HEK293 (cell line): ENCODE measurements at regions not wholly inside any gene's neighbourhood (a gene's known extent, or its start where the extent isn't known, plus 50 kb on each side); places are given as distances from the start of the nearest gene placed in this dataset.
A peak's percentile ranks its signal among the peaks of the same experiment; 100 is the strongest.

Experiments used
- CTCF ChIA-PET: fragments of 350-600 bp; formaldehyde crosslinking; extraction: SDS; loops from one replicate; lab custom pipeline; 2021; ENCODE audit warnings: antibody characterized with exemption; lab: Yijun Ruan, JAX
- POLR2A ChIA-PET: fragments of 300-600 bp; formaldehyde crosslinking; extraction: SDS; loops from one replicate; lab custom pipeline; 2020; ENCODE audit warnings: antibody characterized with exemption, inconsistent platforms; lab: Yijun Ruan, JAX
- H3K27ac ChIP-seq: fragments of 200-500 bp; sonication (Bioruptor generic); 2 replicates; pipeline ENCODE4 v1.5.1; 2014; ENCODE audit warnings: low read depth, low read length, control low read depth, inconsistent platforms; ENCODE audit errors: extremely low read depth
- H3K36me3 ChIP-seq, 2 experiments: fragments of 200-500 bp in 1 of 2; sonication (Bioruptor generic) in 1 of 2; 1 replicate in 1 of 2; 2 replicates in 1 of 2; pipeline ENCODE4 v1.5.1; 2014 to 2017; ENCODE audit warnings: inconsistent platforms in 2 of 2, low read length in 2 of 2; ENCODE audit not compliant: control insufficient read depth in 2 of 2, insufficient read depth in 1 of 2
- H3K4me1 ChIP-seq: fragments of 200-500 bp; sonication (Bioruptor generic); 2 replicates; pipeline ENCODE4 v1.5.1; 2014; ENCODE audit warnings: mild to moderate bottlenecking, low read length, inconsistent platforms; ENCODE audit not compliant: control insufficient read depth, insufficient read depth
- H3K4me3 ChIP-seq: 2 replicates; pipeline ENCODE4 v1.5.1; 2011; ENCODE audit warnings: low read depth, mild to moderate bottlenecking, control low read depth, low read length, moderate library complexity
- H3K9me3 ChIP-seq: fragments of 200-500 bp; sonication (Bioruptor generic); 2 replicates; pipeline ENCODE4 v1.5.1; 2014; ENCODE audit warnings: low read depth, low read length, inconsistent platforms; ENCODE audit not compliant: control insufficient read depth, insufficient read depth
- GLI4 ChIP-seq: fragments of 450-650 bp; formaldehyde crosslinking; IDR thresholded peaks from 2 replicates; pipeline ENCODE4 v1.5.1; 2016; ENCODE audit warnings: missing biosample characterization, missing genetic modification characterization
- KLF16 ChIP-seq: fragments of 450-650 bp; formaldehyde crosslinking; IDR thresholded peaks from 2 replicates; pipeline ENCODE4 v1.5.1; 2017; ENCODE audit warnings: missing biosample characterization, missing genetic modification characterization
- KLF8 ChIP-seq: fragments of 450-650 bp; formaldehyde crosslinking; IDR thresholded peaks from 2 replicates; pipeline ENCODE4 v1.5.1; 2016; ENCODE audit warnings: missing biosample characterization, missing genetic modification characterization
- SALL2 ChIP-seq: fragments of 450-650 bp; formaldehyde crosslinking; IDR thresholded peaks from 2 replicates; pipeline ENCODE4 v1.5.0; 2017; ENCODE audit warnings: missing biosample characterization, mild to moderate bottlenecking, missing genetic modification characterization, borderline replicate concordance
- YY2 ChIP-seq: fragments of 450-650 bp; formaldehyde crosslinking; IDR thresholded peaks from 2 replicates; pipeline ENCODE4 v1.5.1; 2016; ENCODE audit warnings: missing biosample characterization, missing genetic modification characterization
- ZBTB26 ChIP-seq: fragments of 450-650 bp; formaldehyde crosslinking; optimal IDR thresholded peaks from 2 replicates; pipeline ENCODE3; 2016; ENCODE audit warnings: missing biosample characterization, mild to moderate bottlenecking, missing genetic modification characterization
- ZNF10 ChIP-seq: fragments of 450-650 bp; formaldehyde crosslinking; IDR thresholded peaks from 2 replicates; pipeline ENCODE4 v1.5.1; 2017; ENCODE audit warnings: missing biosample characterization, missing genetic modification characterization
- ZNF16 ChIP-seq: fragments of 450-650 bp; formaldehyde crosslinking; IDR thresholded peaks from 2 replicates; pipeline ENCODE4 v1.5.1; 2016; ENCODE audit warnings: low read depth, missing biosample characterization, missing genetic modification characterization
- ZNF169 ChIP-seq: fragments of 450-650 bp; formaldehyde crosslinking; IDR thresholded peaks from 2 replicates; pipeline ENCODE4 v1.5.1; 2016; ENCODE audit warnings: missing biosample characterization, missing genetic modification characterization
- ZNF341 ChIP-seq: fragments of 450-650 bp; formaldehyde crosslinking; IDR thresholded peaks from 2 replicates; pipeline ENCODE4; 2016; ENCODE audit warnings: low read depth, missing biosample characterization, missing genetic modification characterization
- ZNF623 ChIP-seq: fragments of 450-650 bp; formaldehyde crosslinking; IDR thresholded peaks from 2 replicates; pipeline ENCODE4 v1.5.1; 2016; ENCODE audit warnings: missing biosample characterization, missing genetic modification characterization
- ZNF645 ChIP-seq: fragments of 450-650 bp; formaldehyde crosslinking; IDR thresholded peaks from 2 replicates; pipeline ENCODE4; 2016; ENCODE audit warnings: missing biosample characterization, missing genetic modification characterization
- ZNF701 ChIP-seq: fragments of 450-650 bp; formaldehyde crosslinking; IDR thresholded peaks from 2 replicates; pipeline ENCODE4 v1.5.1; 2016; ENCODE audit warnings: missing biosample characterization, missing genetic modification characterization
- ZNF76 ChIP-seq: fragments of 450-650 bp; formaldehyde crosslinking; IDR thresholded peaks from 2 replicates; pipeline ENCODE4; 2016; ENCODE audit warnings: low read depth, missing biosample characterization, missing genetic modification characterization, borderline replicate concordance
- ZNF791 ChIP-seq: fragments of 450-650 bp; formaldehyde crosslinking; IDR thresholded peaks from 2 replicates; pipeline ENCODE4 v1.5.1; 2016; ENCODE audit warnings: missing biosample characterization, missing genetic modification characterization
- ZSCAN5A ChIP-seq: fragments of 450-650 bp; formaldehyde crosslinking; IDR thresholded peaks from 2 replicates; pipeline ENCODE4 v1.5.1; 2016; ENCODE audit warnings: missing biosample characterization, missing genetic modification characterization
- ZXDB ChIP-seq: fragments of 450-650 bp; formaldehyde crosslinking; IDR thresholded peaks from 2 replicates; pipeline ENCODE4 v1.5.1; 2016; ENCODE audit warnings: missing biosample characterization, missing genetic modification characterization
- TF ChIP-seq, protein P1 (sequence below): fragments of 450-650 bp; IDR thresholded peaks from 2 replicates; pipeline ENCODE4 v1.5.1; 2018; ENCODE audit warnings: missing biosample characterization, missing genetic modification characterization
- TF ChIP-seq, protein P2 (sequence below): fragments of 450-650 bp; formaldehyde crosslinking; IDR thresholded peaks from 2 replicates; pipeline ENCODE4 v1.5.1; 2016; ENCODE audit warnings: missing biosample characterization, missing genetic modification characterization
- TF ChIP-seq, protein P3 (sequence below): fragments of 450-650 bp; formaldehyde crosslinking; IDR thresholded peaks from 2 replicates; pipeline ENCODE4 v1.5.1; 2016; ENCODE audit warnings: missing biosample characterization, missing genetic modification characterization

- TF ChIP-seq, protein P1, sequence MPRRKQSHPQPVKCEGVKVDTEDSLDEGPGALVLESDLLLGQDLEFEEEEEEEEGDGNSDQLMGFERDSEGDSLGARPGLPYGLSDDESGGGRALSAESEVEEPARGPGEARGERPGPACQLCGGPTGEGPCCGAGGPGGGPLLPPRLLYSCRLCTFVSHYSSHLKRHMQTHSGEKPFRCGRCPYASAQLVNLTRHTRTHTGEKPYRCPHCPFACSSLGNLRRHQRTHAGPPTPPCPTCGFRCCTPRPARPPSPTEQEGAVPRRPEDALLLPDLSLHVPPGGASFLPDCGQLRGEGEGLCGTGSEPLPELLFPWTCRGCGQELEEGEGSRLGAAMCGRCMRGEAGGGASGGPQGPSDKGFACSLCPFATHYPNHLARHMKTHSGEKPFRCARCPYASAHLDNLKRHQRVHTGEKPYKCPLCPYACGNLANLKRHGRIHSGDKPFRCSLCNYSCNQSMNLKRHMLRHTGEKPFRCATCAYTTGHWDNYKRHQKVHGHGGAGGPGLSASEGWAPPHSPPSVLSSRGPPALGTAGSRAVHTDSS (tag by site-specific recombination) = no peak
- TF ChIP-seq GLI4 (tag by site-specific recombination) = no peak
Measured at GRCh38 chr2:134142341-134142738, 111.5 kb upstream of the MGAT5 start (continued).

DNA sequence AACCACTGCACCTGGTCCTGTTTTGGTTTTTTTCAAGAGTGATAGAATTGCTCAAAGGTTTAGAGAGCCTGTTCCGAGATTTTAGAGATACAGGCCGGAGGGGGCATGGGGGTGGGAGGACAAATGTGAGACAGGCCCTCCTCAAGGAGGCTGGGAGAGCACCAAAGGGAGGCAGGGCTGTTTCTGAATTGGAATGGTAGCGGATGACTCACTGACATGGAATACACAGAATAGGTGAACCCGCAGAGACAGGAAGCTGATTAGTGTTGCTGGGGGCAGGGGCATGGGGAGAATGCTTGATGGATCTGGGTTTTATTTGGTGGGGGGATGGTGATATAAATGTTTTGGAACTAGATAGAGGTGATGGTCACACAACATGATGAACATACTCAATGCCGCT lies 111.0 kb upstream of the MGAT5 start:
- no peak overlapping the region for H3K27ac ChIP-seq
- POLR2A ChIA-PET = interaction anchor here (0.6 kb wide), 1 partner anchor 22 kb away, joined by 3 read pairs; no protein-coding TSS in a partner anchor
- CTCF ChIA-PET = no interaction called here

GRCh38 chr2:134143568-134143967 lies 110.3 kb upstream of the MGAT5 start:
- Histone ChIP-seq H3K9me3 (no peaks in the 10 kb centered on the region), H3K27ac (no peak overlapping the region), H3K36me3 (no peaks in the 10 kb centered on the region), H3K4me3 (no peak overlapping the region), H3K4me1 (no peaks in the 10 kb centered on the region)
- ChIA-PET CTCF (no interaction called here), POLR2A (no interaction called here)
- TF ChIP-seq ZNF791 (tag by site-specific recombination) = no peak
- TF ChIP-seq ZNF76 (tag by site-specific recombination) = no peak
- TF ChIP-seq ZNF623 (tag by site-specific recombination) = no peak
- no peak for TF ChIP-seq ZNF645
- TF ChIP-seq KLF8 (tag by site-specific recombination) = no peak
- TF ChIP-seq ZBTB26 = no peak
- no peak for TF ChIP-seq ZNF169 (tag by site-specific recombination)
- TF ChIP-seq YY2 (tag by site-specific recombination) = no peak
- no peak for TF ChIP-seq ZNF16 (tag by site-specific recombination)
- no peak for TF ChIP-seq ZSCAN5A (tag by site-specific recombination)
- no peak for TF ChIP-seq ZNF10 (tag by site-specific recombination)
- TF ChIP-seq, protein P2, sequence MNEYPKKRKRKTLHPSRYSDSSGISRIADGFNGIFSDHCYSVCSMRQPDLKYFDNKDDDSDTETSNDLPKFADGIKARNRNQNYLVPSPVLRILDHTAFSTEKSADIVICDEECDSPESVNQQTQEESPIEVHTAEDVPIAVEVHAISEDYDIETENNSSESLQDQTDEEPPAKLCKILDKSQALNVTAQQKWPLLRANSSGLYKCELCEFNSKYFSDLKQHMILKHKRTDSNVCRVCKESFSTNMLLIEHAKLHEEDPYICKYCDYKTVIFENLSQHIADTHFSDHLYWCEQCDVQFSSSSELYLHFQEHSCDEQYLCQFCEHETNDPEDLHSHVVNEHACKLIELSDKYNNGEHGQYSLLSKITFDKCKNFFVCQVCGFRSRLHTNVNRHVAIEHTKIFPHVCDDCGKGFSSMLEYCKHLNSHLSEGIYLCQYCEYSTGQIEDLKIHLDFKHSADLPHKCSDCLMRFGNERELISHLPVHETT (tag by site-specific recombination) = no peak
- TF ChIP-seq KLF16 (tag by site-specific recombination) = no peak
- no peak for TF ChIP-seq ZNF341 (tag by site-specific recombination)
- no peak for TF ChIP-seq SALL2
- no peak for TF ChIP-seq ZXDB (tag by site-specific recombination)

More for the DNA sequence above, 111.0 kb upstream of the MGAT5 start:
- Histone ChIP-seq H3K36me3 (no peaks in the 10 kb centered on the region), H3K4me3 (no peak overlapping the region), H3K9me3 (no peaks in the 10 kb centered on the region), H3K4me1 (no peaks in the 10 kb centered on the region)
- TF ChIP-seq, protein P3, sequence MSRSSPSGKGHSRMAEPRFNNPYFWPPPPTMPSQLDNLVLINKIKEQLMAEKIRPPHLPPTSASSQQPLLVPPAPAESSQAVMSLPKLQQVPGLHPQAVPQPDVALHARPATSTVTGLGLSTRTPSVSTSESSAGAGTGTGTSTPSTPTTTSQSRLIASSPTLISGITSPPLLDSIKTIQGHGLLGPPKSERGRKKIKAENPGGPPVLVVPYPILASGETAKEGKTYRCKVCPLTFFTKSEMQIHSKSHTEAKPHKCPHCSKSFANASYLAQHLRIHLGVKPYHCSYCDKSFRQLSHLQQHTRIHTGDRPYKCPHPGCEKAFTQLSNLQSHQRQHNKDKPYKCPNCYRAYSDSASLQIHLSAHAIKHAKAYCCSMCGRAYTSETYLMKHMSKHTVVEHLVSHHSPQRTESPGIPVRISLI (tag by site-specific recombination) = no peak
- TF ChIP-seq ZSCAN5A (tag by site-specific recombination) (no peak), ZNF701 (tag by site-specific recombination) (peak; percentile 83; the same call in 1 of the 2 replicates)
